Endodermal cell (in vitro differentiated cells): ENCODE measurements at regions not wholly inside any gene's neighbourhood (a gene's known extent, or its start where the extent isn't known, plus 50 kb on each side); places are given as distances from the start of the nearest gene placed in this dataset.

Experiments
- DNase-seq: peaks from one replicate; pipeline ENCODE4 v3.0.0-alpha.2; 2017
- H3K27ac ChIP-seq: 2 replicates; pipeline ENCODE4 v1.5.1; 2013; ENCODE audit warnings: mild to moderate bottlenecking, low read depth, low read length, moderate library complexity
- H3K27me3 ChIP-seq: 2 replicates; pipeline ENCODE4 v1.6.1; 2013; ENCODE audit warnings: mild to moderate bottlenecking, low read length, moderate library complexity; ENCODE audit not compliant: insufficient read depth, control insufficient read depth, poor library complexity, severe bottlenecking
- H3K36me3 ChIP-seq: 2 replicates; pipeline ENCODE4 v1.7.0; 2013; ENCODE audit warnings: mild to moderate bottlenecking, low read length, moderate library complexity; ENCODE audit not compliant: control insufficient read depth, insufficient read depth
- H3K4me1 ChIP-seq: one replicate; pipeline ENCODE4 v1.7.0; 2013; ENCODE audit warnings: low read length; ENCODE audit not compliant: control insufficient read depth, insufficient read depth
- H3K4me3 ChIP-seq: 2 replicates; pipeline ENCODE4 v1.5.1; 2013; ENCODE audit warnings: mild to moderate bottlenecking, low read length, moderate library complexity
- H3K9ac ChIP-seq: 2 replicates; pipeline ENCODE4 v1.6.1; 2013; ENCODE audit warnings: mild to moderate bottlenecking, low read length, moderate library complexity; ENCODE audit not compliant: poor library complexity, severe bottlenecking; ENCODE audit errors: extremely low read depth
- H3K9me3 ChIP-seq: 2 replicates; pipeline ENCODE4 v1.6.1; 2013; ENCODE audit warnings: mild to moderate bottlenecking, low read length, moderate library complexity; ENCODE audit not compliant: control insufficient read depth
- H3K27ac Mint-ChIP-seq: 2 replicates; pipeline ENCODE4 v1.8.0; 2020; ENCODE audit warnings: mixed read lengths
- H3K27me3 Mint-ChIP-seq: 2 replicates; pipeline ENCODE4 v1.8.0; 2021; ENCODE audit warnings: mild to moderate bottlenecking, mixed read lengths; ENCODE audit not compliant: insufficient read depth
- H3K36me3 Mint-ChIP-seq: 2 replicates; pipeline ENCODE4 v1.8.0; 2020; ENCODE audit warnings: low read depth, mixed read lengths
- H3K4me1 Mint-ChIP-seq: 2 replicates; pipeline ENCODE4 v1.8.0; 2020; ENCODE audit warnings: mixed read lengths
- H3K4me3 Mint-ChIP-seq: 2 replicates; pipeline ENCODE4 v1.8.0; 2020; ENCODE audit warnings: mild to moderate bottlenecking, moderate library complexity, mixed read lengths
- H3K9me3 Mint-ChIP-seq: 2 replicates; pipeline ENCODE4 v1.8.0; 2020; ENCODE audit warnings: mild to moderate bottlenecking, mixed read lengths
- WGBS, 2 experiments: methylation state at CpG; one replicate each; pipeline versions ENCODE4 v1.1.5 to v1.1.7; 2013; ENCODE audit warnings: missing lambda C conversion rate in 2 of 2, mixed read lengths in 1 of 2; ENCODE audit not compliant: insufficient coverage in 1 of 2, insufficient read length in 1 of 2; 5-methylcytosine and 5-hydroxymethylcytosine counted together
- TF ChIP-seq, protein P1 (sequence below): fragments of 200-600 bp; sonication (generic); conservative IDR thresholded peaks from 2 replicates; pipeline ENCODE4 v1.5.0; 2021; ENCODE audit warnings: antibody characterized with exemption, mild to moderate bottlenecking

DNA sequence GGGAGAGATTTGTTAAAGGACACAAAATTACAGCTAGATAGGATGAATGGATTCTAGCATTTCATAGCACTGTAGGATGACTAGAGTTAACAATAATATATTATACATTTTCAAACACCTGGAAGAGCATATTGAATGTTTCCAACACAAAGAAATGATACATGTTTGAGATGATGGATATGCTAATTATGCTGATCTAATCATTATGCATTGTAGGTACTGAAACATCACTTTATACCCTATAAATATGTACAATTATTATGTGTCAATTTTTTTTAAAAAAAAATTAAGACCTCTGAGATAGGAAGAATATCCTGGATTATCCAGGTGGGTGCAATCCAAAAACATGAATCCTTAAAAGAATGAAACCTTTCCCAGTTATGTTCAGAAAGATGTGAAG is 100.3 kb upstream of the CPNE8 start:
- Histone ChIP-seq H3K9ac (no peak overlapping the region), H3K4me1 (peaks cover 5% of the 10 kb centered on the region), H3K27ac (no peak overlapping the region), H3K9me3 (no peaks in the 10 kb centered on the region), H3K4me3 (no peak overlapping the region), H3K27me3 (no peaks in the 10 kb centered on the region), H3K36me3 (no peaks in the 10 kb centered on the region)
- Mint-ChIP-seq H3K36me3 (no peaks in the 10 kb centered on the region), H3K27ac (no peak overlapping the region), H3K4me3 (no peak overlapping the region), H3K4me1 (peaks cover 25% of the 10 kb centered on the region), H3K9me3 (no peaks in the 10 kb centered on the region), H3K27me3 (no peaks in the 10 kb centered on the region)
- no peak for DNase-seq
- TF ChIP-seq, protein P1, sequence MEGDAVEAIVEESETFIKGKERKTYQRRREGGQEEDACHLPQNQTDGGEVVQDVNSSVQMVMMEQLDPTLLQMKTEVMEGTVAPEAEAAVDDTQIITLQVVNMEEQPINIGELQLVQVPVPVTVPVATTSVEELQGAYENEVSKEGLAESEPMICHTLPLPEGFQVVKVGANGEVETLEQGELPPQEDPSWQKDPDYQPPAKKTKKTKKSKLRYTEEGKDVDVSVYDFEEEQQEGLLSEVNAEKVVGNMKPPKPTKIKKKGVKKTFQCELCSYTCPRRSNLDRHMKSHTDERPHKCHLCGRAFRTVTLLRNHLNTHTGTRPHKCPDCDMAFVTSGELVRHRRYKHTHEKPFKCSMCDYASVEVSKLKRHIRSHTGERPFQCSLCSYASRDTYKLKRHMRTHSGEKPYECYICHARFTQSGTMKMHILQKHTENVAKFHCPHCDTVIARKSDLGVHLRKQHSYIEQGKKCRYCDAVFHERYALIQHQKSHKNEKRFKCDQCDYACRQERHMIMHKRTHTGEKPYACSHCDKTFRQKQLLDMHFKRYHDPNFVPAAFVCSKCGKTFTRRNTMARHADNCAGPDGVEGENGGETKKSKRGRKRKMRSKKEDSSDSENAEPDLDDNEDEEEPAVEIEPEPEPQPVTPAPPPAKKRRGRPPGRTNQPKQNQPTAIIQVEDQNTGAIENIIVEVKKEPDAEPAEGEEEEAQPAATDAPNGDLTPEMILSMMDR, result no peak

DNA sequence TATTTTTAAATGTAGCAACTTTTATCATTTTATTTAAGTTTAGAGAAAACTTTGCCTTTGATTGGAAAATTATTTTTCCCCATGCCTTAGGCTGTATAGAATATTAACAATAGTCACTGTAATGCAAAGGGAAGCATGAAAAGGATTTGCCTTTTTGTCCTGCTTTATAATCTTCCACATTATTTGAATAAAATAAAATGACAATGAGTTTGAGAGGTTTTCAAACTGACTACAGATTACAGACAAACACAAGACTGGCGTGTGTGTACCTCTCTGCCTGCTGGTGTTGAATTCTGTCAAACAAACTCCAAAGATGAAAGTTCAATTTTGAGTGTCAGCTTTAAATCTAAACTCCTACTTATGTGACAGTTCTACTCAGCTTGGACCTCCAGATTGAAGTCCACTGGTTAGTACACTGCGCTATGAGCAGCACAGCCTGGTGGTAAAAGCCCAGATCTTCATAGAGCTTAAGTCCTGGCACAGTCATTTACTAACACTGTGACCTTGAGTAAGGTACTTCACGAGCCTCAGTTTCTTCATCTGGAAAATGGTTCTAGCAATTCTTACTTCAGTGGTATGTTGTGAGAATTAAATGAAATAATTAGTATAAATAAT is 98.3 kb upstream of the CPNE8 start:
- H3K27ac Mint-ChIP-seq, result no peak overlapping the region
- no peaks in the 10 kb centered on the region for H3K9me3 ChIP-seq
- TF ChIP-seq, protein P1, result peak; percentile 21
- no peaks in the 10 kb centered on the region for H3K27me3 Mint-ChIP-seq
- DNase-seq, result no peak
- H3K4me3 Mint-ChIP-seq, result no peak overlapping the region
- H3K36me3 ChIP-seq, result no peaks in the 10 kb centered on the region
- peaks cover 5% of the 10 kb centered on the region for H3K4me1 ChIP-seq
- no peak overlapping the region for H3K9ac ChIP-seq
- H3K27me3 ChIP-seq, result no peaks in the 10 kb centered on the region
- no peak overlapping the region for H3K4me3 ChIP-seq
- H3K9me3 Mint-ChIP-seq, result no peaks in the 10 kb centered on the region
- no peaks in the 10 kb centered on the region for H3K36me3 Mint-ChIP-seq
- 75 to 86% methylated on average over 2 to 3 of the region's 3 CpGs for WGBS, 2 experiments
- no peak overlapping the region for H3K27ac ChIP-seq
- H3K4me1 Mint-ChIP-seq, result peaks cover 25% of the 10 kb centered on the region

DNA sequence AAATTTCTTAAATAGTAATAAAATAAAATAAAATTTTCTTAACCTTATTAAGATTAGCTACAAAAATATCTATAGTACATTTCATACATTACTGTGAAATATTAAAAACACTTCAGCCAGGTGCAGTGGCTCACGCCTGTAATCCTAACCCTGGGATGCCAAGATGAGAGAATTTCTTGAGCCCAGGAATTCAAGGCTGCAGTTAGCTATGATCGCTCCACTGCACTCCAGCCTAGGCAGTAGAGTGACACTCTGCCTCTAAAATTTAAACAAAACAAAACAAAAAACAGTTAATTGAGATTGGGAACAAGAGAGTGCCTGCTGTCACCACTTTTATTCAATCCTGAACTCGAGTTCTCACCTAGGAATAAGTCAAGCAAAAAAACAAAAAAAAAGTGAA is 95.0 kb upstream of the CPNE8 start:
- Mint-ChIP-seq H3K36me3 (no peaks in the 10 kb centered on the region), H3K4me1 (peaks cover 23% of the 10 kb centered on the region), H3K27ac (no peak overlapping the region), H3K4me3 (no peak overlapping the region), H3K27me3 (no peaks in the 10 kb centered on the region), H3K9me3 (no peaks in the 10 kb centered on the region)
- no peak for DNase-seq
- Histone ChIP-seq H3K9me3 (no peaks in the 10 kb centered on the region), H3K4me3 (no peak overlapping the region), H3K9ac (no peak overlapping the region), H3K36me3 (no peaks in the 10 kb centered on the region), H3K4me1 (peaks cover 5% of the 10 kb centered on the region), H3K27ac (no peak overlapping the region), H3K27me3 (no peaks in the 10 kb centered on the region)
- TF ChIP-seq, protein P1, result no peak
- 94% methylated on average over 3 of the region's 3 CpGs; no CpG with 5 or more reads in 1 of the 2 experiments for WGBS, 2 experiments
